ENCODE measurements at regions not wholly inside any gene's neighbourhood (a gene's known extent, or its start where the extent isn't known, plus 50 kb on each side); places are given as distances from the start of the nearest gene placed in this dataset.

DNA sequence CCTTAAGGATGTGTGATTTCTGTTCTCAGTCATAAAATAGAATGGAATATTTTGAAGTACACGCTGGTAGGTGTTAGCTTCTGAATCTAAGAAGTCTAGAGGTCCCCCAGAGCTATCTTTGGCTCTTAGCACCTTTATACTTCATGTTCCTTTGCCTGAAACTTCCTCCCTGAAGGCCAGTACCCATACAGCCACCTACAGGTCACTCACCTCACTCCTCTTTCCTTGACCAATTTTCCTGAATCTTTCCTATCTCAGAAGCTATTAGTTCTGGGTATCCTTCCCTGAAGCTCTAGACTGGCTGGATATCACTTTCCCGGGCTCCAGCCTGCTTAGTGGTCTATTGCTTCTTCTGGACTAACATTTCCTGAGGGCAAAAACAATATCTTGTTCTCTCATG, 93.4 kb upstream of the EDNRB start:
- DNase-seq (ENCODE audit: low read depth), result no peak

DNA sequence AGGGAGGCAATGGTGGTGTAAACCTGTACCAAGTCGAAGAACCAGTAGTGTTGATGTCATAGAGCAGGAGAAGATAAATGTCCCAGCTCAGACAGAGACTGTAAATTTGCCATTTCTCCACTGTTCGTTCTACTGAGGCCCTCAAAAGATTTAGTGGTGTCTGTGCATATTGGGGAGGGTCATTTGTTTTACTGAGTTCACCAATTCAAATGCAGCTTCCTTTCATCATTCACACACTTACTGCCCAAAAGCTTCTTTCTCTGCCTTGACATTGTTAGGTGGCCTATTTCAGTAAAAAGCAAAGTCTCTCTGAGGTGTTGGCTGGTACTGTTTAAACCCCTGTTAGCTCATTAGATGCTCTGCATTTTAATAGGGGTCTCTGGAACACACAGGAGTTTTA, 86.2 kb upstream of the EDNRB start:
- DNase-seq (ENCODE audit: low read depth), result no peak

DNA sequence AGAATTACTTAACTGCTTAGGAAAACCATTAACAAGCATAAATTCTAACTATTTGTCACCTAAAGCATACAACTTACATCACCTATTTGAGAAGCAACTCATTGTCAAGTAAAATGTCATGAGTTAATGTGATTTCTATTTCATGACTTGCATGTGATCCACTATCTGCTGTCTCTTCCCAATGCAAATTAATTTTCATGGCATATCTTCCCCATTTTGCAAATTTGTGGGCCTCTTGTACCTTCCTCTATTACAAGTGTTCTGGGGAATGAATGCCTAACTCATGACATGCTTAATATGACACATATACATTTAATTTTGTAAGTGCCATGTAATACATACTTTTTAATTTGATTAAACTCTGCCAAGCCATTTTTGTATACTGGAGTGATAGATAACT, 81.1 kb upstream of the EDNRB start:
- no peak for DNase-seq (ENCODE audit: low read depth)

DNA sequence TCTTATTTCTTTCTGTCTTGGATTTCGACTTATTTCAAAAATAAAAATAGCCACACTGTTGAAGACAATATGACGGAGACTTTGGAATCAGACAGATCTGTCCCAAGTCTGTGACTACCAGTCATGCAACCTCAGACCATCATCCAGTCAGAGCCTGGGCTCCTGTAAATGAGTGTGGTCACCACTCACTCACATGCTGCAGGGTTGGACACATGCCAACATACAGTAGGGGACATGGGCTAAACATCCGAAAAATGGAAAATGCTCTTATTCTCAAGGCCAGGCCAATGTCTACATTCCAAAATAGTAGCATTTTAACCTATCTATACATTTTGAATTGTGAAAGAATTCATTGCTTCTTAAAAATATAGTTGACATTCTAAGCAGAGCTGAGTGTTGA, 75.5 kb upstream of the EDNRB start:
- DNase-seq (ENCODE audit: low read depth), result no peak

DNA sequence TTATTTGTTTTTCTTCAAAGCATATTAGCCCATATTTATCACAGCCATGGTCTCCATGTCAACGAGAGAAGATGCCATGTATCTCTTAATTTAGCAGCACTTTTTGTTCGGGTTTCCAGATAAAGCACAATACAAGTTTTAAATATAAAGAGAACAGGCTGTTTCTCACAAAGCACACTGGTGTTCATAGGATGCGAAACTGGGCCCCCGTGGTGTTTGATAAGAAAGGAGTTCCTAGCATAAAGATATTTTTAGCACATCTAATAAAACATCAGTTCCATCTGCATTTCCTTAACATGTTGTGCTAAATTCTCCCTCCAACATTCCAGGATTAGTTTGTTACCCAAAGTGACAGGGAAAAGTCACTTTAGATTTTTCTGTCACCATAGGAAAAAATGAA, 72.4 kb upstream of the EDNRB start:
- no peak for DNase-seq (ENCODE audit: low read depth)

DNA sequence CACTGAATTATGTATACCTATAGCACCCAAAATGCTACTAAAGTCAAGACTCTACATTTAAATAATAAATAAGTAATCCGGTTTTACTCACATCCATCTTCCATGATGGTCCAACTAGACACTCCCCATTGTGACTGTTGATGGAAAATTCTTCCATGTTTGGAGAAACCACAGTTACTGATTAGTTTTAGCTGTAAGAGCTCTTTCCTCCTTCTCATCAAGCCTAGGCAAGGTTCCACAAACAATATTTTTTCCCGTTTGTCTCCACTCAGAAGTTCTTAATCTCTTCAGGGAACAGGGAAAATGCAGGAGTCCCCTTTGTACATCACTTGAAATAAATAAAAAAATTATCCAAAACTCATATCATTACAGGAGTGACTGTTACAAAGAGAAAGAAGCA, 70.7 kb upstream of the EDNRB start:
- DNase-seq (ENCODE audit: low read depth), result no peak

DNA sequence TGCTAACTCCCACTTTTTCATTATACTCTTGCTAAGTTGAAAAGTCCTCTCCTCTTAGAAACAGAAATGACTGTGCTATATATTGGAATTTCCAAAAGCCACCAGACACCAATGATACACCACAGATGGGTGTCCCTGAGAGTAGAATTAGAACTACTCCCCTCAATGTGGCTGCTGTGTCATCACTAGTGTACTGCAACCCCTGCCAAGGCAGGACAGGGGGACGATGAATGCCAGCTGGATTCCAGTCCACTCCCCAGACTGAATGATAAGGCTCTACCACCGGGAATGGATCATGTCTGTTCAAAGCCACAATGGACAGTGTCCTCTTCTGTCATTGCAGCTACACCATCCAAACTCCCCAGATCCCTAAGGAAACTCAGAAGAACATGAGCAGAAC, 69.7 kb upstream of the EDNRB start:
- DNase-seq (ENCODE audit: low read depth), result no peak

DNA sequence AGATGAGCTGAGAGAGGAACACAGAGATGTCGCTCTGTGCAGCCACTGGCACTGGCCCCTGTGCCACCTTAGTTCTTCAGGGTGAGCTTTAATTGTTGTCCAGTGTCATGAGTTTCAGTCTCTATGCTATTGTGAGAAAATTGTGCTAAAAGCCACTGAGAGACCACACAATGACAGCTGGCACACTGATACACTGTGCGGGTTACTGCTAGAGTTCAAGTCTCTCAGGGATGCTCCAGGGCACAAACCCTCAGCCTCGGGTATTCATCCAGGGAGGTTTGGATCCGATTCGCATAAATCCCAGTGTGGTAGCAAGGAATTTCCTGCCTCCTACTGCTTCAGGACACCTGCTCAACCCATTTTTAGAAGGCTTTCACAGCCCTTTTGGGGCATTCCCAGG, 68.1 kb upstream of the EDNRB start:
- DNase-seq (ENCODE audit: low read depth), result no peak

DNA sequence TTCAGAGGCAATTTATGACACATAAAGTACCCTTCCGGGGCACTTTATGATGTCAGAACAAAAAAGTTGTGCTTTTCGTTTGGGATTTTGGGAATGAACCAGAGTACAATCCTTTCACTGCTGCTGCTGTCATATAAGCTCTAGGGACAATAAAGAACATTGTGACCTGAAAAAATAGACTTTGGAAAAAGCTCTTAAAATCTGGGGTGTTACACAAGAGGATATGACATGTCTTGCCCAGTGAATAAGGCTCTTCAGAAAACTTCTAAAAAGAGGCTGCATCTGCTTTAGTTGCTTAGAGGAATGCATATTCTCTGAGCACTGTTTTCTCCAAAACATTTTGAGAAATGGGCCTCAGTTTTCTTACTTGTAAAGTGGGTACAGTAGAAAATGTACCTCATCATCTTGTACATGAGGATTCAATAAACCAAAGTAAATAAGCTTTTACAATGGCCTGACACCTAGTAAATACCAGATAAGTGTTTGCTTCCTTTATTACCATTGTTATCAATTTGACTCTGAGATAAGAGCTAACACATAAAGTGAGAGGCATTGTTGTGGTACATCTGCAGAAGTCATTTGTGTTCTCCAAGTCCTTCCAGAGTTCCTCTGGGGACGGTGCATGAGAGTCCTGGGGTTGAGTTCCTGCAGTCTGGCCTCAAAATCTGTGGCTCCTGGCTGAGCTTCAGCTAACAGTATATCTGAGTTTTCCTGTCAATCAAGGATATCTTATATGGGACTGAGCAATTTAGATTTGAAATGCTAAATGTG, 67.4 kb upstream of the EDNRB start:
- DNase-seq (ENCODE audit: low read depth), result no peak

DNA sequence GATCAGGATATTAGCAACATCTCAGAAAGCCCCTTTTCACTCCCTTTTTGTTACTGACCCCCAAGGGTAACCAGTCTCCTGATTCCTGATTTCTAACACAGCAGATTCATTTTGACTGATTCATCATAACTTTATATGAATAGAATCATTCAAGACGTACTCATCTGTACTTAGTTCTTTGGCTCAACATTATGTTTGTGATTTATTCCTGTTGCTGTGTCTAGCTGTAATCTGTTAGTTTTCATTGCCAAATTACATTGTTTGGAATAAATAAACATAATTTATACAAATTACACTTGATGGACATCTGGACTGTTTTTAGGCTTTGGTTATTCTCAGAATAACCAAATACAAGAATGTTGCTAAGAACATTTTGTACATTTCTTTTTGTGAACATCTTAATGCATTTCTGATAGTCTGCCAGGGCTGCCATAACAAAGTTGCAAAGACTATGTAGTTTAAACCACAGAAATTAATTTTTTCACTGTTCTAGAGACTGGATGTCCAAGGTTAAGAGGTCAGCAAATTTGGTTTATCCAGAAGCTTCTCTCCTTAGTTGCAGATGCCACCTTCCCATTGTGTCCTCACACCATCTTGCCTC, 62.8 kb upstream of the EDNRB start:
- DNase-seq (ENCODE audit: low read depth), result no peak

DNA sequence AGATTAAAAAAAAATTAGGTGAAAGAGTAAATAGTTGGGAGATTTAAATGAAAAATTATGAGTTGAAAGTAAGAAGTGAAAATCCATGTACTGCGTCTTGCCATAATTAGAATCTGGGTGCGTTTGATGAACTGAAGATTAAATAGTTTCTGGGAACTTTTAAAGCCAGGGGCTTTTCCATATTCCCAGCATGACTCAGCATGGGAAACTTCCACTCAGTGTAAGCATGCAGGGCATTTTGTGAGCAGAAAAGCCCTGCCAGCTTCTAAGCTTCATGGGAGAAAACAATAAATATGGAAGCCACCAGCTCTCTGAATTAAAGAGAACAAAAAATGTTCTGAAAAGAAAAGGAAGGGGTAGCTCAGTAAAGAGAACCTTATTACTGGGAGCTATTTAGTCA, 62.0 kb upstream of the EDNRB start:
- DNase-seq (ENCODE audit: low read depth), result no peak

DNA sequence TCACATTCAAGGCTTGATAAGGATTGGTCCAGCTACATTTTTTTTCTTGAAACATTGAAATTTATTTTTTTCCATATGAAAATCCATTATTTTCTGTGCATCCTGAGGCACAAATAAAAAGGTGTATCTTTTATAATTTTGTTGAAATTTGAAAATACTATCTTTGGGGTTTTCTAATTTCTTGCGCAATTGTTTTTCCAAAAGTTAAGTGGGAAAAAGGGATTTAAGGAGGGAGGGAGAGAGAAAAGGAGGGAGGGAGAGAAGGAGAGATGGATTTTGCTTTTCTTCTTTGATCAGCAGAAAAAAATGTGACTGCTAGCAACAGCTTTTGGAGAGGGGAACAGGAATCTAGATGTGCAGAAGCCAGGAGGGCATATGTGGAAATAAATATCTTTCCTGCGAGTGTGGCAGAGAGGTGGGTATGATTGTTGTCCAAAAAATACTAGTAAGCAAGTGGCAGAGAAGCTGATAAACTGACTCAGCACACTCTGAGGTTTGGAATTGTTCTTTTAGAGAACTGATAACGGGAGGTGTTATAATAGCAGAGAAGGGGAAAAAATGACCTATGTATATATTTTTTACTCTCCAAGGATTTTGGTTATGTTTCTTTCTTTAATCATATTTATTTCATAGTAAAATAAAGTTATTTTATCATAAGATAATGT, 61.2 kb upstream of the EDNRB start:
- no peak for DNase-seq (ENCODE audit: low read depth)

DNA sequence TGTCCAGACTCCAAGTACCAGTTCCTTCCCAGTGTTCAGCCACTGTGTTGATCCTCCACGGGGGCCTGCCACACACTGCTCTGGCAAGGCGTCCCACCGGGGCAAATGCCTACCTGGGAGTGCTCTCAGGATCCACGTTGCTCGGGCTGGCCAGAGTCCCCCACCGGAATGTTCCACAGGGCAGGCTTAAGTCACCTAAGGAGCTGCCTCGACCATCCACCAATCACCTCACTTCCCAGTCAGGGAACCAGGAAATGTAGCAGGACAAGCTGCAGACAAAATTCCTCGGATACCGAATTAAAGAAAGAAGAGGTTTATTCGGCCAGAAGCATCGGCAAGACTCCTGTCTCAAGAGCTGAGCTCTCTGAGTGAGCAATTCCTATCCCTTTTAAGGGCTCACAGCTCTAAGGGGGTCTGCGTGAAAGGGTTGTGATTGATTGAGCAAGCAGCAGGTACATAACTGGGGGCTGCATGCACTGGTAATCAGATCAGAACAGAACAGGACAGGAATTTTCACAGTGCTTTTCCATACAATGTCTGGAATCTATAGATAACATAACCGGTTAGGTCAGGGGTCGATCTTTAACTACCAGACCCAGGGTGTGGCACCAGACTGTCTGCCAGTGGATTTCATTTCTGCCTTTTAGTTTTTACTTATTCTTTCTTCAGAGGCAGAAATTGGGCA, 56.9 kb upstream of the EDNRB start:
- DNase-seq (ENCODE audit: low read depth), result no peak

DNA sequence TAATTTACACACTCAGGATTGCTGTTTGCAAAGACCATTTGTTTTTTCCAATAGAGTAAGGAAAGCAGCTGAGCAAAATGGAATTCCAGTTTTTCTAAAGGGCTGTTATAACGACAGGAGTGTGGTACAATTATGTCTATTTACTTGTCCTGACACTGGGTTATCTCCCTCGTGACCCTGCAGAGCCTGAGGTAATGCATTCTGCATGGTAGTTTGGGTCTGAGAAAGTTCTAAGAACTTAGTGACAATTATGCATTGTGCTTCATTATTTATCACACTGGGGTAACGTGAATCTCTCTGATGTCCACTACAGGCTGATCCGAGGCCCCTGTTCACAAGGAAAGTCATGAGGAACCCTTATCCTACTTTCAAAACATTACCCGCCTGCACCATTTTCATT, 50.7 kb upstream of the EDNRB start:
- no peak for DNase-seq (ENCODE audit: low read depth)

Measured in stimulated activated CD4-positive, alpha-beta T cell treated with anti-CD3 and anti-CD28 coated beads, Interleukin-2, amount 100 ng/mL, for 4 hours (primary cell).